ENCODE measurements at regions not wholly inside any gene's neighbourhood (a gene's known extent, or its start where the extent isn't known, plus 50 kb on each side); places are given as distances from the start of the nearest gene placed in this dataset.

- intact Hi-C loops (cut with micrococcal nuclease; ENCODE audit: unreplicated experiment) = no loop called here
- H3K4me1 Mint-ChIP-seq (ENCODE audit: low read depth, unreplicated experiment) = no peaks in the 10 kb centered on the region
- H3K9me3 Mint-ChIP-seq (ENCODE audit: low read depth, unreplicated experiment) = peaks cover 13% of the 10 kb centered on the region
- H3K27me3 Mint-ChIP-seq (ENCODE audit: unreplicated experiment) = no peaks in the 10 kb centered on the region
- TF ChIP-seq CTCF (IDR thresholded peaks at IDR 0.05; ENCODE audit: unreplicated experiment) = no peak
- no TSS peak for BruUV-seq (replicated peaks)
- no peaks in the 10 kb centered on the region for H3K36me3 Mint-ChIP-seq (ENCODE audit: insufficient read depth, unreplicated experiment)
- no peak overlapping the region for H3K27ac Mint-ChIP-seq (ENCODE audit: unreplicated experiment)
- no peak for DNase-seq
- CTCF ChIA-PET = no interaction called here
- H3K4me3 Mint-ChIP-seq (ENCODE audit: low read depth, unreplicated experiment) = no peak overlapping the region
Measured at GRCh38 chr14:88955455-88955854, 131.0 kb downstream of the TTC8 start.

GRCh38 chr14:88960496-88960895, 136.0 kb downstream of the TTC8 start:
- Mint-ChIP-seq H3K4me3 (ENCODE audit: low read depth, unreplicated experiment) (no peak overlapping the region), H3K9me3 (ENCODE audit: low read depth, unreplicated experiment) (peaks cover 7% of the 10 kb centered on the region), H3K4me1 (ENCODE audit: low read depth, unreplicated experiment) (no peaks in the 10 kb centered on the region), H3K27ac (ENCODE audit: unreplicated experiment) (no peak overlapping the region), H3K36me3 (ENCODE audit: insufficient read depth, unreplicated experiment) (no peaks in the 10 kb centered on the region), H3K27me3 (ENCODE audit: unreplicated experiment) (no peaks in the 10 kb centered on the region)
- BruUV-seq (replicated peaks) = no TSS peak
- intact Hi-C loops (cut with micrococcal nuclease; ENCODE audit: unreplicated experiment) = no loop called here
- CTCF ChIA-PET = no interaction called here
- DNase-seq = no peak
- TF ChIP-seq CTCF (IDR thresholded peaks at IDR 0.05; ENCODE audit: unreplicated experiment) = no peak

- Mint-ChIP-seq H3K27ac (ENCODE audit: unreplicated experiment) (no peak overlapping the region), H3K9me3 (ENCODE audit: low read depth, unreplicated experiment) (peaks cover 7% of the 10 kb centered on the region), H3K27me3 (ENCODE audit: unreplicated experiment) (no peaks in the 10 kb centered on the region), H3K36me3 (ENCODE audit: insufficient read depth, unreplicated experiment) (no peaks in the 10 kb centered on the region), H3K4me3 (ENCODE audit: low read depth, unreplicated experiment) (no peak overlapping the region), H3K4me1 (ENCODE audit: low read depth, unreplicated experiment) (no peaks in the 10 kb centered on the region)
- intact Hi-C loops (cut with micrococcal nuclease; ENCODE audit: unreplicated experiment) = no loop called here
- TF ChIP-seq CTCF (IDR thresholded peaks at IDR 0.05; ENCODE audit: unreplicated experiment) = no peak
- no TSS peak for BruUV-seq (replicated peaks)
- CTCF ChIA-PET = no interaction called here
- DNase-seq = no peak
Measured at GRCh38 chr14:88961214-88961613, 136.8 kb downstream of the TTC8 start.

- DNase-seq = no peak
- no peak overlapping the region for H3K4me3 Mint-ChIP-seq (ENCODE audit: low read depth, unreplicated experiment)
- intact Hi-C loops (cut with micrococcal nuclease; ENCODE audit: unreplicated experiment) = no loop called here
- H3K9me3 Mint-ChIP-seq (ENCODE audit: low read depth, unreplicated experiment) = peaks cover 6% of the 10 kb centered on the region
- no peaks in the 10 kb centered on the region for H3K4me1 Mint-ChIP-seq (ENCODE audit: low read depth, unreplicated experiment)
- no peak overlapping the region for H3K27ac Mint-ChIP-seq (ENCODE audit: unreplicated experiment)
- BruUV-seq (replicated peaks) = no TSS peak
- TF ChIP-seq CTCF (IDR thresholded peaks at IDR 0.05; ENCODE audit: unreplicated experiment) = no peak
- no peaks in the 10 kb centered on the region for H3K36me3 Mint-ChIP-seq (ENCODE audit: insufficient read depth, unreplicated experiment)
- CTCF ChIA-PET = no interaction called here
- H3K27me3 Mint-ChIP-seq (ENCODE audit: unreplicated experiment) = no peaks in the 10 kb centered on the region
Measured at GRCh38 chr14:88962356-88962755, 137.9 kb downstream of the TTC8 start.

GRCh38 chr14:88967299-88967698, 142.8 kb downstream of the TTC8 start:
- Mint-ChIP-seq H3K27me3 (ENCODE audit: unreplicated experiment) (peaks cover 30% of the 10 kb centered on the region), H3K4me3 (ENCODE audit: low read depth, unreplicated experiment) (no peak overlapping the region), H3K4me1 (ENCODE audit: low read depth, unreplicated experiment) (no peaks in the 10 kb centered on the region), H3K9me3 (ENCODE audit: low read depth, unreplicated experiment) (peaks cover 4% of the 10 kb centered on the region), H3K27ac (ENCODE audit: unreplicated experiment) (no peak overlapping the region), H3K36me3 (ENCODE audit: insufficient read depth, unreplicated experiment) (no peaks in the 10 kb centered on the region)
- intact Hi-C loops (cut with micrococcal nuclease; ENCODE audit: unreplicated experiment) = no loop called here
- BruUV-seq (replicated peaks) = no TSS peak
- TF ChIP-seq CTCF (IDR thresholded peaks at IDR 0.05; ENCODE audit: unreplicated experiment) = no peak
- CTCF ChIA-PET = no interaction called here
- DNase-seq = no peak
